ENCODE measurements at regions not wholly inside any gene's neighbourhood (a gene's known extent, or its start where the extent isn't known, plus 50 kb on each side); places are given as distances from the start of the nearest gene placed in this dataset.

DNA sequence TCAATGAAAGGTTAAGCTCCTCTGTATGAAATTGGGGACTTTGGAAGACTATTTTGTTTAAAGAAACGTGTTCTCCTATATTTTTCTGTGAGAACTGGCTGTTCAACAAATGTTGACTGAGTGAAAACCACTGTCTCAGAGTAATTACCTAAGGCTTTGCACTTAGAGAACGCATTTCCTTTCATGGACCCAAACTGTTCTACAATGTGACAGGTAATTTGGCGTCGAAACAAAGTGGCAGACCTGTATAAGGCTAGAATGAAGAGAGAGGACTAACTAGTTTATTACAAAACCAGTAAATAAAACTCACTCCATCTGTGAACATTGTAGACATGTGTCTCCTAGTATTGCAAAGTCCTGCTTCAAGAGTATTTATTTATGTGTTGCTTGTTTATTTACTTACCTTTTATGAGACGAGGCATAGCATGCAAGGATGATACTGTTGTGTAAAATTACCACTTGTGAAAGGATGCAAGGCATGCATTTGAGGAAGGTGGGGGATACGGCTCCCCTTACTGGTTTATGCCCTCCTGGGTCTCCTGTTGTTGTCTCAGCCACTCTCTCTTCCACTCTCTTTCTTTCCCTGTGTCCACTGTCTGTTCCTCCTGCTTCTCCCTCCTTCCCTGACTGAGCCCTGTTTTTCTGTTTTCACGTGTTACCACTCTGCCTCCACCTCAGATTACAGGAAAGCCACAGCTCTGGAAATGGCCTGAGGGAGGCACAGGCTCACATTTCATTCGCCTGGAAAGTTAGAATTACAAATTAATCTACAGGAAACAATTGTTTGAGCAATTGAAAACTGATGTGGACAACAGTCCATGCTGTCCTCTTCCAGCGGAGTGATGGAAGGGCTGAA is 444.0 kb upstream of the ZNF608 start:
- H3K27ac ChIP-seq (ENCODE audit: low read depth, low read length) = no peak overlapping the region
- WGBS, 3 donors = 71 to 74% (median 73%) methylated on average over 9 of the region's 9 CpGs

DNA sequence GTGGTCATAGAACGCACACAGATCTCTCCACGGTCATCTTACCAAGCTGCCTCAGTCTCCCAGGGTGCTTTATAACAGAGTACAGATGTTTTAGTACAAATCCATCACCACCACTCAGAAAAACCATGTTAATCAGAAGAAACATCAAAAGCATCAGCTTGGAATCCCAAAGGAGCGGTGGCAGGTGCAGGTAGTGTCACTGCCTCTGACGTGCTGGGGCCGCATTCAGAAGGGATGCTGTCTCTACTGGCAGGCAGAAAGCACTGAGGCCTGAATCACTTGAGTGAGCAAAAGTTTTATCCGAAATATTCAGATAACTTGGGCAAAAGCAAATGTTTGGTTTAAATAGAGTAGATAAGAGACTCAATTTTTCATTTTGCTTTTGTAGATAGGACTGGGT is 448.4 kb upstream of the ZNF608 start:
- WGBS, 3 donors = 77 to 93% (median 87%) methylated on average over 6 of the region's 6 CpGs

DNA sequence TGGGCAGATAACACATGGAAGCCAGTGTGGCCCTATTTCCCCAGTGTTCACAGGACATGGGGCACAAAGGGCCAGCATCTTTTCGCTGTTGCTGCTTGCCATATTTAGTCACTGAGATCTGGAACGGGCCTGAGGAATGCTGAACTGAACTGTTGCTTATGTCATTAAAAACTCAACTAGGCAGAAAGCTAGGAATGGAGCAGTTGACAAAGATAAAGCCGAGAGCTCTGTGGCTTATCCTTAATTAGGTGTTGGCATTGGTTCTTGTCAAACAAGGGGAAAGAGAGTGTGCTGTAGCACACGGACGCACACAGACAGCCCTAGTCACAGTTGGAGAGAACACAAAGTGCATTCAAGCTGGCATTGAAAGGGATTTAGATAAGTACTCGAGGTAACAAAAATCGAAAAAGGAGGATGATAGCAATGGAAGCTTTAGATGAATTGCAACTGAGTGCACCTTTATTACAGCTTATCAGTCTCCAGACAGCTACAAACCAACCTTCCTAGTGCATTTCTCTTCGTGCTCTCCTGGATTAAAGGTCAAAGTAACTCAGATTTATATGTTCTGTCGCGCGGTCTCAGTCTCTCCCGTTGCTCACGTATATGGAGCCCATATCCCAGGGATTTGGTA is 450.2 kb upstream of the ZNF608 start:
- 47 to 89% (median 83%) methylated on average over 13 of the region's 13 CpGs for WGBS, 3 donors

More for the DNA sequence above, 448.4 kb upstream of the ZNF608 start:
- H3K27ac ChIP-seq (ENCODE audit: low read depth, low read length) = no peak overlapping the region

DNA sequence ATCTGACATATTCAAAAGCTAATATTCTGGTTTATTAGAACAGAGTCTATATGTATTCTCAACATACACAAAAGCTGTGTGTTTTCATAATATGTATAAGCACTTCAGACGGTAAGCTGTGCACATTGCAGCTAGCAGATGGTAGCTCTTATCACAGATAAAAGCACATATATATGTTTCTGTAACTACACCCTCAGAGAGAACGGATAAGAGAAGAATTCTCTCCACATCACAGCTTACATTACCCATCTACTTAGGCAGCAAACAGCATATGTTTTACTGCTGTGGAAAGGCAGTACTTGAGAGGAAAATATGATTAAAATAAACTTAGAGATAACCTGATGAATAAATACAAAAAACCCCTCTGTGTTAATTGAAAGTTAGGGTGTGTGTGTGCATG is 450.9 kb upstream of the ZNF608 start:
- 84 to 93% (median 88%) methylated on average over 2 of the region's 2 CpGs for WGBS, 3 donors
- no peak overlapping the region for H3K27ac ChIP-seq (ENCODE audit: low read depth, low read length)

More for the DNA sequence above, 450.2 kb upstream of the ZNF608 start:
- no peak overlapping the region for H3K27ac ChIP-seq (ENCODE audit: low read depth, low read length)

DNA sequence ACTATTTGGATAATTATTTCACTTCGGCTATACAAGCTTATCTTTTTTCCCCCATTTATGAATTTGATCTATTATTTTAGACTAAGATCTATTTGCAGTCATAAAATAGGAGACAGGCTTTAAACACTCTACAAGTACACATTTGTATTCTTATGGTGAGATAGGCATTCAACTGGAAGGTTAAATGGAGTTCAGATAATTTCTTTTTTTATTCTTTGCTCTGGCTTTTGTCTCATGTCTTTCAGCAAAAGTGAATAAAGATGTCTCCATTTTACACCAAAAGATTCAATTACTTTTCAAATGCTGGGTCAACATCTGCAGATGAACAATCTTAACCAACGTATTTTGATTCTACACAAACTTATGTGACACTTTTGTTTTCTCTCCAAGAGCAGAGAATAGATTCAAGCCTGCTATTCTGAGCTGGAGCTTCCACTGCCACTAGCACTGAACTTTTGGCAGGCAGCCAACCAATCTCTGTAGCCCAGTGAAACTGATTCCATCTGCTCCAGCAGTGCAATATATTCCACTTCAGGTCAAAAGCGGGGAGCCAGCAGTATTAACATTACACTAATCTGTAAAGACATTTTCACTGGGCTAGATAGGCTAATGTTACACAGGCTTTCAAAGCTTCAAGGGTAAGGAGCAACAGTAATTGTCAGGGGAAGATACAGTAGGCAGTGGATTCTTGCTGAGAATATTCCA is 452.0 kb upstream of the ZNF608 start:
- WGBS, 3 donors = 46 to 59% (median 51%) methylated on average over 3 of the region's 3 CpGs
- H3K27ac ChIP-seq (ENCODE audit: low read depth, low read length) = no peak overlapping the region

DNA sequence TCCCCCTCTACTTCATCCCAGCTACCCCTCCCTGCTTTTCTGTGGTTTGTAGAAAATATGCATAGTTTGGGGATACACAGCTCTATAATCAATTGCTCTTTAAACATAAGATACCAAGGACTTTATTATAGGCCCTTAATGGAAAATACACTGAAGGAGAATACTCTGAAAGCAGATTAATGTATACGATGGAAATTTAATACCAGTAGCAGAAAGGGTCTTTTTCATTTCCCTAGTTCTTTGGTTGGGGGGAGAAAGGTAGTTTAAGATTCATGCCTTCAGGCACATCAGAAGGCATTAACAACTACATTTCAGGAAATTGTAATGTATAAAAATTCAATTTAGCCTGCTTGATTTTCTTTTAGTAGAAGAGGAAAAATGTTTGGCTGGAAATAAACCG is 452.9 kb upstream of the ZNF608 start:
- 83 to 85% (median 85%) methylated on average over 2 of the region's 2 CpGs for WGBS, 3 donors
- H3K27ac ChIP-seq (ENCODE audit: low read depth, low read length) = no peak overlapping the region

DNA sequence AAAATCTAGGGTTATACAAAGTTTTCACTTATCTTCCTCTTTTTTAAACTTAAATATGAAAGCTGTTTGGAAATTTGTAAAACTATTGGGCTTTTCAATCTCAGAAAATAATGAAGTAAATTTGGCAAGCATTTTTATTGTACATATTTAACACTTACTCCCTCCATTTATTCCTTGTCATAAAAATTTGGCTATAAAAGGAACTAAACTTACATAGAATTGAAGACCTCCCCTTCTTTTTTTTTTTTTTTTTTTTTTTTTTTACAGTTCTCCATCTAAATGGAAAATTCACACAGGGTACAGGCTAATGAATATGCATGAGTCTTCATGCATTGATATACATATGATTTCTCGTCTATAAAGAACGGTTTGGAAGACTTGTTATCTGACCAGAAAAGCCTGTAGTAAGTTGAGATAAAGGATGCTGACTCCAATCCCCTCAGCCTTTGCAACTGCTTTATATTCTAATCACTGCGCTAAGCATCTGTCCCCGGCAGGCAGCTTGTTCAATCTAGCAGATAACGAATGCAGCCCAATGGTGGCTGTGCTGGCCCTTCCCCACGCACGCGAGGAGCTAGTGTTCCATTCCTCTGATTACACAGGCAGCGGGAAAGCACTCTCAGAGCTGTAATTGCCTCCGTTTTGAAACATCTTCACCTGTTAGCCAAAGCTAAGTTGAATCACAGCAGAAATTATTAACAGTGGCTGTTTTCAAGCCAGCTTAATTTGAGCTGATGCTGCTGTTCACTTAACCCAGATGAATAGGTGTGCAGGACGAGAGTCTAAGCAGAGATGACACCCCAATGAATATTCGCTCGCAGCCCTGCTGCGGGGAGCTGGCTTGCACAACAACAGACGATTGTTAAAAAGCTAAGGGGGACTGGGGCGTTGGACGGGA is 453.8 kb upstream of the ZNF608 start:
- WGBS, 3 donors = 37 to 48% (median 40%) methylated on average over 17 of the region's 17 CpGs
- H3K27ac ChIP-seq (ENCODE audit: low read depth, low read length) = no peak overlapping the region

DNA sequence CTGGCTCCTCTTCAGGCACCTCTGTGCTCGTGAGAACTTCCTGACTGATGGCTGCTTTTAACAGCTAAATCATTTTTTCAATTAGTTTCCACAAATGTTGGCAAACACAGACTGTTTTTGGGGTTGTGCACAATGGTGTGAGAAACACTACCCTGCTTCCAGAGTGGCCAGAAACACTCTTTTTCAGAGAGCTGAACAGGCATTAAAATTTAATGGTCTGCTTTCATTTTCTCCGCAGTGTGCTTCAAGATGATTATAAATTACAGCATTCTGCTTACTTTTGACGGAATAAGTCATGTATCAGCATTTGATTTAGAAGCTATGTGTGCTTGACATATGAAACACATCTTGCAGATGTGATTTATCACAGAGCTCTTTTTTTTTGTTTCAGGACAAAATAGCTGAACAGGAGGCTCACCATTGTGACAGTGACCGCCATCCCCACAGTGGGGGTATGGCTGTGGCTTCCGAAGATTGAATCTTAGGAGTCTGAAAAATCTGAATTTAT is 454.5 kb upstream of the ZNF608 start:
- 69 to 84% (median 73%) methylated on average over 5 of the region's 5 CpGs for WGBS, 3 donors
- H3K27ac ChIP-seq (ENCODE audit: low read depth, low read length) = no peak overlapping the region

DNA sequence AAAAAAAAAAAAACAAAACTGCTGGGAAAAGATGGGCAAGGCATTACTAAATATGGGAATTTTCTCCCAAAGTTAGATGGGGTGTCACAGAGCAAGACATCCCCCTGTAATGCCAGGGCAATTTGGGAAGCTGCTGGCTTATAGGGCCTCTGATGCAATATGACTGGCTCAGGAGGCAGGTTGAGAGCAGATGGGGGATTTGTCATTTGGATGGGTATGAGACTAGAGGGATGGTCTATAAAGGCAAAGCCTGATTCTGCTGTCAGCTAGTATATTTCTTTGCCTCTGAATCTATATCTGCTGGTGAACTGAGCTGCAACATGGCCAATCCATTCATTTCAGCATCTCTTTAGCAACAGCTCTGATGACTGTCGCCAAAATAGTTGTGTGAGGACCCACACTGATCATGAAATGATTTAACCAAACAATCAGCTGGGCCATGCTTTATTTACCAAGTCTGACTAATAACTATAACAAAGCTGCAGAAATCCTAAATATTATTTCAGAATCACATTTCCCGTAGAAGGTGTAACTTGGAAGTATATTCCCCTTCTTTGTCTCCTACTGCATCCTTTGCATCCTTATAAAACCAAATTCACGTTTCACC is 455.1 kb upstream of the ZNF608 start:
- WGBS, 3 donors = 94 to 97% (median 96%) methylated on average over 3 of the region's 3 CpGs
- H3K27ac ChIP-seq (ENCODE audit: low read depth, low read length) = no peak overlapping the region

DNA sequence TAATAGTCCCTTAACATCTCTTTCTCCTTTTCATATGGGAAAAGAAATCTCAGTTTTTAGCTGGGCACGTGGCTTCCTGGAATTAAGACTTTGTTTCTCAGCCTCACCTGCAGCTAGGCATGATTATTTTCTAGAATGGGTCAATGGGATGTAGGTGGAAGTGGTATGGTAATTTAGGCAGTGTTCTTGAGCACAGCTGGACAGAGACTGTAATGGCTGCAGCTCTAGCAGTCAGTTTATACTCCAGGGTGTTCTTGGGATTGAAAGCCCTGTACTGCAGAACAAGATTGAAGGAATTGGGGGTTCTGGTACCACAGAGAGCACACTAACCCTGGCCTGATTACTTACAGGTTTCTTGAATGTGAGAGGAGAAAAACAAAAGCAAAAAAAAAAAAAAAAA is 455.9 kb upstream of the ZNF608 start:
- no peak overlapping the region for H3K27ac ChIP-seq (ENCODE audit: low read depth, low read length)
- WGBS, 3 donors = 86 to 96% (median 89%) methylated on average over 1 of the region's 1 CpG

DNA sequence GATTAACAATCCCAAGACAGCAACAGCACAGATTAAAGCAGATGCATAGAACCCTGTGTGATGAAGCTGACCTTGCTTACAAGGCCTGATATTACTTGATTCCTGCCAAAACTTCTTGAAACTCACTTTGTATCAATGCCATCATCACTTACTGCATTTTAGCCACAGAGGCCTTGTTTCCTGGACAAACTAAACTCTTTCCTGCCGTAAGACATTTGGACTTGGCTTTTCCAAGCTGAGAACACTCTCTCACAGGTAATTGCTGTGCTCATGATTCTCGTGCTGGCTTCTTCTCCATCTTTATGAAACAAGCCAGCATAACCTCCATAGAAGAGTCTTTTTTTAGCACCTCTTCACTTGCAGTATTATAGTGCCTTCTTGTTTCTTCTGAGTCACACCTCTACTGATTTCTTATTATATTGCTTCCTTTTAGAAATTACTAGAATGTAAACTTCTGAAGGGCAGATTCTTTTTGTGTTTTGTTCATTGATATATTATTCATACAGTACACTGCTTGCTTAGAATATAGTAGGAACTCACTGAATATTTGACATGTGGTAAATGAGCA is 456.5 kb upstream of the ZNF608 start:
- H3K27ac ChIP-seq (ENCODE audit: low read depth, low read length) = no peak overlapping the region
- WGBS, 3 donors = 86 to 91% (median 89%) methylated on average over 2 of the region's 2 CpGs

DNA sequence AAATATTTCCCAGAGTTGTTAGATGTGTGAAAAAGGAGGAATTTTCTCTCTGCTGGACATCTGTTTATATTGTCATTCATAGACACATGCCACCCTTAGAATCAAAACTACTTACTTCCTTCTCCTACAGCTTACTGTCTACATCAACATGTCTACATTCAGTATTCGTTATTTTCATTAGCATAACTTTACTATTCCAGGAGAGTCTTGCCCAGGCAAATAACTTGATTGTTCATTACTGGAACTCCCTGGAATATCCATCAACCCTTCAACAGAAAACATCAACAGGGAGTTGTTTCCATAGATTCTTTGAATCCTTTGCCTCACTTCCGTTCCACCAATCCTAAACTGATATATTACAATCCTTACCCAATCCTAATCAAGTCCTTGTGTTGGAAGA is 457.5 kb upstream of the ZNF608 start:
- no peak overlapping the region for H3K27ac ChIP-seq (ENCODE audit: low read depth, low read length)
- 93 to 96% (median 94%) methylated on average over 2 of the region's 2 CpGs for WGBS, 3 donors

DNA sequence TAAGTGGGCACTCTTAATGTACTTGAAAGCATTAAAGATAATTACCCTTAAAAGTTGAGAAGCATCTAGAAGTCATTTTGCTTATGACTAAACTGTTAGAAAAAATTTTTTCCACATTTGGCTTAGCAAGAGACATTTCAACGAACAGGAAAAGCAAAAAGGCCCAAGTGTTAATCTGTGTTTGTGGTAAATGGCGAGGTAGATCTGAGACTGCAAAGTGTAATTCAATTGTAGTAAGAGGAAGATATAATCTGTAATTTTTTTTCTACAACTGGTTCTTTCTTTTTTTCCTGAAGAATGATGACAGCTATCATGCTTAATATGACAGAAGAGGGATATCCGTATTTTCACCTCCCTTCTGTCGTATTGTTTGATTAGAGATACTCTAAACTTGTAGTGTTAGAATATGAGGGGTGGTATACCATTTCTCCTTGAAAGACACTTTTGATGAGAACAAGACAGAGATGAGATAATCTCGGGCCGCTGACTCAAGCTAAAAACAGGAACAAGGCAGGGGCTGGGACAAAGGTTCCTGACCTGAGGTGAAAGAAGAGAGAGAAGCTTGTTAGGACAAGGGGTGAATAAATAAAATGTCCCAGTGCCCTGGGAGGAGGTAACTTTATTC is 459.3 kb upstream of the ZNF608 start:
- no peak overlapping the region for H3K27ac ChIP-seq (ENCODE audit: low read depth, low read length)
- WGBS, 3 donors = 52 to 85% (median 65%) methylated on average over 6 of the region's 6 CpGs

DNA sequence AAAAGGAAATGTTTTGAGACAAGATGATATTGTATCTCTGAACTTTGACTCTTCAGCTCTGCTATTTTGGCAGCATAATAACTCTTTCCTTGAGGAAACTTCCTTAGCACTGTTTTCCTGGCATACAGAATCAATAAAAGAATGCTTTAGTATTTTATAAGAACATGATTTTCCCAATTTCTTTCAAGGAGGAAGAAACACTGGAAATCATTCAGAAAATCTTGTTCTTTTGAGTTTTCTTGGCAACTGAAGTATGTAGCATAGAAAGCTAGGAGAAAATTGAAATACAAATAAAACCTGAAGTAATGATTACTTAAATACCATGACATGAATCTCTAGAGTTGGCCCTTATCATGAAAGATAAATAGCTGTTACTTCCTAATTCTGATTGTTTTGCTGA is 461.4 kb upstream of the ZNF608 start:
- no peak overlapping the region for H3K27ac ChIP-seq (ENCODE audit: low read depth, low read length)

DNA sequence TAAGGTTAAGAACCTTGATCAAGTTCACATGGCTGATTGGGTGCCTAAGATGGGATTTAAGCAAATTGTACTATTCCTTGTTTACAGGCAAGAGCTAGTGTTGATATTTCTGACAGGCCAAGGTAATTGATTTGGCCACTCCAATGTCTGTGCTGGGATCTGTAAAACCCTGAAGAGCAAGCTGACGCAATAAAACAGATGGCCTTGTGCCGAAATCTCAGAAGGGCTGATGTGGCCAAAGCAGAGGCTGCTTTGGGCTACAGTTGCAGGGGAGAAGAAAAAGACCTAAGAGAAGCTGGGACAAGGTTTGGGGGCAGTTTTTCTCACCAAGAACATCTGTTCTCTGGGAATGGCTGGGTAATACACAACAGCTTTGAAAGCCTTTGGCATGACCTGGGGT is 463.2 kb upstream of the ZNF608 start:
- no peak overlapping the region for H3K27ac ChIP-seq (ENCODE audit: low read depth, low read length)
- WGBS, 3 donors = 47 to 85% (median 75%) methylated on average over 2 of the region's 2 CpGs

DNA sequence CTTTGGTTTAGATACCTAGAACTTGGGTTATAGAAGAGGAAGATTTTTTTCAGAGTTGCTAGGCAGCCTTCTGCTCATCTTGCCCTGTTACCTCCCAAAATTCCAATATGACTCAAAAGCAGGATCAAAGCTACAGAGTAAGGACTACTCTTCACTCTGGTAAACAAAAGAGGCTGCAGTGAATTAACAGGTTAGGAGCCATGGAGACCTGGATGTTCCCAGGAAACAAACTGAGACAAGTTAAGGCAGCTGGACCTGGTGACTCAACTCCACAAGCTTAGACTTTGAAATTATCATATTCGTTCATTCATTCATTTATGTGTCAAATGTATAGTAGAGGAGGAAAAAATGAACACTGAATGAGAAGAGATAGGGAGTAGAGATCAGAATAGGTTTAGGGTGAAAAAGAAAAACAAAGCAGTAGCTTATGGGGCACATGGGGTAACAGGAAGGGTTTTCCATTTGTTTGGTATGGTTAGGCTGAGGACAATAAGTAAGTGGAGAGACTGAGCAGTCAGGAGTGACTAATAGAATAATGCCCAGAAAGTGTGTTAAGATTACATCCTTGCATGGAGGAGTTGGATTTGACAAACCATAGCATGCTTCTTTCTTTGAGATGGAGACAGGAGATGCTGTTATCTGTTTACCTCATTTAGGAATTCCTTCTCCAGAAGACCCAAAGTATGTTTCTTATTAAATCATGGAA is 464.0 kb upstream of the ZNF608 start:
- no peak overlapping the region for H3K27ac ChIP-seq (ENCODE audit: low read depth, low read length)
- WGBS, 3 donors = 48 to 91% (median 57%) methylated on average over 1 of the region's 1 CpG

DNA sequence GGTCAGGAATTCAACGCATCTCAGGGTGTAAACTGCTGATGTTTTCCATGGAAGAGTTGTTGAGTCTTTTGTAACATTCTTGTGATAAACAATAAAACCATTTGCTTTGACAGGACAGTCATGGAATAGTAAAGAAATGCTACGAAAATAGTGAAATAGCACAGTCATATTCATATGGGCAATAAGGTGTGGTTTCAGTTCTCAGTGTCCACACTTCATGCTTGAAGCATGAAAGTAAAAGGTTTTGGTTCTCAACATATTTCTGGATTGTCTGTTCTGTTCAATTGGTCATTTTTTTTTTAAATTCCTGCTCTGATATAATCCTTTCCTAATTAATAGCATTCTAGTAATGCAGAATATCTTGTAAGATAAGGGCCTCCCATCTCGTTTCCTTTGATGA is 467.6 kb upstream of the ZNF608 start:
- H3K27ac ChIP-seq (ENCODE audit: low read depth, low read length) = no peak overlapping the region
- 88 to 89% (median 88%) methylated on average over 3 of the region's 3 CpGs for WGBS, 3 donors
